Gastroesophageal sphincter (tissue), 4 donors: ENCODE measurements at regions not wholly inside any gene's neighbourhood (a gene's known extent, or its start where the extent isn't known, plus 50 kb on each side); places are given as distances from the start of the nearest gene placed in this dataset.

ENCODE experiments used
- ATAC-seq: fragments of 150-250 bp; one replicate; pipeline ENCODE4 v1.9.1; 2016; ENCODE audit warnings: mild to moderate bottlenecking, moderate library complexity
- H3K27ac ChIP-seq, 4 donors: fragments of 200-600 bp; sonication (generic) in 3 of 4; 1 replicate in 3 of 4; 2 replicates in 1 of 4; pipeline ENCODE4 v1.5.1; 2016 to 2019
- H3K27me3 ChIP-seq: fragments of 200-600 bp; sonication (generic); one replicate; pipeline ENCODE4 v1.5.1; 2019
- H3K36me3 ChIP-seq, 2 donors: fragments of 200-600 bp; sonication (generic); one replicate each; pipeline ENCODE4 v1.5.1; 2019; ENCODE audit warnings: control low read depth in 1 of 2
- H3K4me1 ChIP-seq, 3 donors: fragments of 200-600 bp; sonication (generic); 1 replicate in 2 of 3; 2 replicates in 1 of 3; pipeline ENCODE4 v1.5.1; 2016 to 2019; ENCODE audit warnings: control low read depth in 2 of 3
- H3K4me3 ChIP-seq, 2 donors: fragments of 200-600 bp; sonication (generic); one replicate each; pipeline ENCODE4 v1.5.1; 2019; ENCODE audit warnings: mild to moderate bottlenecking in 1 of 2, moderate library complexity in 1 of 2
- H3K9me3 ChIP-seq, 3 donors: fragments of 200-600 bp; sonication (generic); one replicate each; pipeline ENCODE4 v1.5.1; 2017 to 2019; ENCODE audit warnings: control low read depth in 2 of 3
- CTCF ChIP-seq, 4 experiments: fragments of 200-600 bp in 2 of 4; fragments of 450-650 bp in 2 of 4; sonication (generic) in 1 of 4; IDR thresholded peaks; one replicate each; pipeline ENCODE4 v1.5.1; 2017 to 2019; ENCODE audit warnings: antibody characterized with exemption in 4 of 4, mild to moderate bottlenecking in 2 of 4, moderate library complexity in 2 of 4
- EP300 ChIP-seq: sonication (generic); formaldehyde crosslinking; IDR thresholded peaks from one replicate; pipeline ENCODE4 v1.6.1; 2017; ENCODE audit warnings: antibody characterized with exemption, mild to moderate bottlenecking
- POLR2A ChIP-seq, 2 donors: fragments of 450-650 bp; IDR thresholded peaks; one replicate each; pipeline ENCODE4 v1.6.1; 2017; ENCODE audit warnings: antibody characterized with exemption in 2 of 2, mild to moderate bottlenecking in 2 of 2, moderate library complexity in 1 of 2
- POLR2AphosphoS5 ChIP-seq: sonication (generic); formaldehyde crosslinking; IDR thresholded peaks from one replicate; pipeline ENCODE4 v1.6.1; 2017; ENCODE audit warnings: antibody characterized with exemption
- WGBS, 2 donors: methylation state at CpG; one replicate each; pipeline ENCODE4 v1.1.5; 2018; ENCODE audit warnings: low coverage in 1 of 2; 5-methylcytosine and 5-hydroxymethylcytosine counted together

- 84 to 87% methylated on average over 3 to 4 of the region's 4 CpGs for WGBS, 2 donors
- no peak overlapping the region for H3K27ac ChIP-seq
- no peaks in the 10 kb centered on the region for H3K36me3 ChIP-seq
- peaks cover 0 to 29% (median 0%) of the 10 kb centered on the region in 3 donors for H3K9me3 ChIP-seq
- TF ChIP-seq CTCF (IDR thresholded peaks at IDR 0.05) (no peak), POLR2AphosphoS5 (no peak), POLR2A (IDR thresholded peaks at IDR 0.05) (no peak), EP300 (no peak)
- H3K4me1 ChIP-seq = no peaks in the 10 kb centered on the region
- no peak overlapping the region for H3K4me3 ChIP-seq
- ATAC-seq = no peak
- H3K27me3 ChIP-seq = no peaks in the 10 kb centered on the region
These were observed 70.0 kb downstream of the TTC6 start for GRCh38 chr14:37665479-37665878.

GRCh38 chr14:37665951-37666350 is 70.5 kb downstream of the TTC6 start:
- Histone ChIP-seq H3K9me3 (peaks cover 0 to 25% (median 0%) of the 10 kb centered on the region in 3 donors), H3K27ac (no peak overlapping the region), H3K27me3 (no peaks in the 10 kb centered on the region), H3K4me3 (no peak overlapping the region), H3K36me3 (no peaks in the 10 kb centered on the region), H3K4me1 (no peaks in the 10 kb centered on the region)
- ATAC-seq = no peak
- TF ChIP-seq CTCF (IDR thresholded peaks at IDR 0.05) (no peak), POLR2A (IDR thresholded peaks at IDR 0.05) (no peak)
- WGBS, 2 donors = no CpG with 5 or more reads among the region's 1 CpG

GRCh38 chr14:37668646-37669045 is 73.2 kb downstream of the TTC6 start:
- Histone ChIP-seq H3K27me3 (no peaks in the 10 kb centered on the region), H3K27ac (no peak overlapping the region), H3K4me1 (no peaks in the 10 kb centered on the region), H3K36me3 (no peaks in the 10 kb centered on the region), H3K4me3 (no peak overlapping the region), H3K9me3 (peaks cover 0 to 4% (median 0%) of the 10 kb centered on the region in 3 donors)
- WGBS, 2 donors = 17 to 20% methylated on average over 1 of the region's 1 CpG
- no peak for ATAC-seq
- TF ChIP-seq POLR2A (IDR thresholded peaks at IDR 0.05) (no peak), CTCF (IDR thresholded peaks at IDR 0.05) (no peak)

- no peaks in the 10 kb centered on the region for H3K27me3 ChIP-seq
- H3K27ac ChIP-seq = no peak overlapping the region
- H3K36me3 ChIP-seq = no peaks in the 10 kb centered on the region
- no peak overlapping the region for H3K4me3 ChIP-seq
- H3K4me1 ChIP-seq = no peaks in the 10 kb centered on the region
- 53 to 59% methylated on average over 3 of the region's 3 CpGs for WGBS, 2 donors
- H3K9me3 ChIP-seq = peaks cover 0 to 4% (median 0%) of the 10 kb centered on the region in 3 donors
- ATAC-seq = no peak
- TF ChIP-seq POLR2A (IDR thresholded peaks at IDR 0.05) (no peak), POLR2AphosphoS5 (no peak), EP300 (no peak), CTCF (IDR thresholded peaks at IDR 0.05) (no peak)
These were observed 73.8 kb downstream of the TTC6 start for GRCh38 chr14:37669242-37669641.

GRCh38 chr14:37673439-37673838 is 78.0 kb downstream of the TTC6 start:
- no peak for ATAC-seq
- H3K36me3 ChIP-seq = no peaks in the 10 kb centered on the region
- no peaks in the 10 kb centered on the region for H3K4me1 ChIP-seq
- H3K4me3 ChIP-seq = no peak overlapping the region
- H3K9me3 ChIP-seq = no peaks in the 10 kb centered on the region
- TF ChIP-seq CTCF (IDR thresholded peaks at IDR 0.05) (no peak), EP300 (no peak), POLR2AphosphoS5 (no peak)
- no peaks in the 10 kb centered on the region for H3K27me3 ChIP-seq
- H3K27ac ChIP-seq = no peak overlapping the region
- whole genome bisulfite sequencing, 2 donors = 43 to 50% methylated on average over 1 of the region's 1 CpG
